Stimulated activated CD4-positive, alpha-beta T cell treated with anti-CD3 and anti-CD28 coated beads, Interleukin-15, amount 100 ng/mL, for 24 hours (primary cell): ENCODE measurements at regions not wholly inside any gene's neighbourhood (a gene's known extent, or its start where the extent isn't known, plus 50 kb on each side); places are given as distances from the start of the nearest gene placed in this dataset.

ENCODE experiments used
- DNase-seq: peaks from one replicate; pipeline ENCODE4 v3.0.0-alpha.2; 2020

- no peak for DNase-seq
These were observed 336.1 kb downstream of the MFSD1 start for GRCh38 chr3:159137949-159138348.

- no peak for DNase-seq
These were observed 337.5 kb downstream of the MFSD1 start for GRCh38 chr3:159139326-159139725.

DNA sequence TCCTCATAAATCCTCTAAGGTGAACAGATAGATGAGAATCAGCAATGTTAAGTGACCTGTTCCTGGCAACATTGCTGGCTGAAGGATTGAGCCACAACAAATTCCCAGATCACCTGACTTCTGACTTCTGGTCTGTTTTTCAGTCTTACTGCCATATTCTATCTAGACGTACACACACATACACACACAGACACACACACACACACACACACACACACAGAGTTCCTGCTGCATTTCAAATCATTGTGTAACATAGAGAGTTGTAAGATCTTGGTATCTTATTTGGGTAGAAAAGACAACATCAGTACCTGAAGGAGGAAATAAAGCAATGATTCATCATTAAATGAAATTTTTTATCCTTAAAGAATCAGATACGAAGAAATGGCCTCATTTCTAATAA, 342.6 kb downstream of the MFSD1 start:
- DNase-seq, result no peak

GRCh38 chr3:159144891-159145290, 343.0 kb downstream of the MFSD1 start:
- DNase-seq, result no peak

DNA sequence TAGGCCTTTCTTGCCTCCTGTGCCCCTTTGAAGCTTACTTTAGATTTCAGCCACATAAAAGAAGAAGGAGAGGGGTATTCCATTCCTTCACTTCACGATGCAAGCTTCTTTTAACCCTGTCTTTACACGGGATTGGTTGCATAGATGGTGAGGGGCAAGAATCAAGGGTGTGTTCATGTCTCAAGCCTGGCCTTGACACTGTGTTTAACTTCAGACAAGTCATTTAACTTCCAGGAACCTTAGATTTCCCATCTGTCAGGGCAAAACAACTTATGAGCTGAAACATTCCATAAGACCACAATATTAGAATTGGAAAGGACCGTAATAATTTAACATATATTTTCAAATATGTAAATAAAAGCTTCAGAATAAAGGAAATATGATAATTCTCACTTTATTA, 344.5 kb downstream of the MFSD1 start:
- no peak for DNase-seq

- no peak for DNase-seq
These were observed 345.1 kb downstream of the MFSD1 start for GRCh38 chr3:159146856-159147435.

- no peak for DNase-seq
These were observed 346.0 kb downstream of the MFSD1 start for GRCh38 chr3:159147813-159148212.

DNA sequence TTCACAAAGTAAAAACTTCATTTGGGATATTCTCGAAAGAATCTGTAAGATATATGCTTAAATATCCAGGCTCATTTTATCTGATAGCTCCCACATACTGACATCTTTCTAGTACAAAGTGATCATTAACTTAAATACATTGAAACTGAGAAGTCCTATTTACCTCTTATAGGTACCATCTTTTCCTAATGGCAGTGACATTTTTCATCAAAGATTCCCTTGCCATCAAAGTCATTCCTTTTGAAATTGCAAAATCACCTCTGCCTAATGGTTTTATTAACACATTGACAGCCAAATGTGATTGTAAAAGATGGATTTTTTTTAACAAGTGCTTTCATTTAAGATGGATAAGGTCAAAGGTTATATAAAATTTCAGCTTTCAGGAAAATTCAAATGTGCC, 346.6 kb downstream of the MFSD1 start:
- DNase-seq, result no peak

DNA sequence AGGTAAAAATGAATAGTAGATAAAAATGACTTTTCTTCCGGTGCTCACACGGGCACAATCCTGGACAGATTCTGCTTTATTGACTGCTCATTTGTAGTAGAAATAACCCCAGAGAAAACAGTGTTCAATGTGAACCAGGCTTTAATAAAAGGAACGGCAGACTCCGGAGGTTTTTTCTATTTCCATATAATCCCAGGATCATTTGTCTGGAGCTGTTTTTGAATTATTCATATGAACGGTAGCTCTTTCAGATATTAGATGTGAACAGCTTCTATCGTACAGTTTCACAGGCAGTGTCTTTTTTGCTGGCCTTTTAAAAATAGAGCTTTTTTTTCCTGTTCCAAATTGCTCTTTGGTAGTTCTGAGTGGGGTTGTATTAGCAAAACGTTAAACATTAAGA, 347.3 kb downstream of the MFSD1 start:
- no peak for DNase-seq

- no peak for DNase-seq
These were observed 347.8 kb downstream of the MFSD1 start for GRCh38 chr3:159149633-159150032.

DNA sequence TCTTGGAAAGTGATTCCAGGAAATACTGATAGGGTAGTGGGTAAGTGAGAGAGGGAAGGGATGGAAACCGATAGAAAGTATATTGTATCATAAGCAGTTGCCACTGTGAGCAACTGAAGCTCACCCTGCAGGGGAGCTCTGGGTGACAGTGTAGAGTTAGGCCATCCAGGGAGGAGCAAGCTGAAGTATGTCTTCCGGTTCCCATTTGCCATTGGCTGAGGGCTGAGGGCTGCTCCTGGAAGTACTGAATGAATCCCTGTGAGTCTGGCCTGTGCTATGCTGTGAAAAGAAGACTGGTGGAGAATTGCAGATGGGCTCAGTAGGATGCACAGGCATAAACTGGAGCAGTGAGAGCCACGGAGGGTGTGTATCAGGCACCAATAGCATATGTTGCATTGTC, 348.3 kb downstream of the MFSD1 start:
- no peak for DNase-seq

DNA sequence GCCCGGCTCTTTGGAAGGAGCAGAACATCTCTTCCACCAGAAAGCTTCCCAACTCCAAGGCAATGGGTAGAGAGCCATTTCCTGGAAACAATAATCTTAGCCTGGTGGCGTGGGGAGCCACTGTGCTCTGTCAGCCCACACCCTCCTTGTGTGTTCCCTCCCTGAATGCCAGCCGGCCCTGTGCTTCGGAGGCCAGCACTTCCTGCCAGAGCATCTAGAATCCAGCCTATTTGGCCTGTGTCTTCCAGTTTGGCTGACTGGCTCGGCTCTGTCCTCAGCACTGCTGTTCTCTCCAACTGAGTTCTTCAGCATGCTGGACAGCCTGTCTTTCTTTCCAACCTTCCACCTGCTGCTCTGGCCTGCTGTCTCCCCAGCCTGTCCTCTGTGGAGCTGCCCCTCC, 349.3 kb downstream of the MFSD1 start:
- no peak for DNase-seq

GRCh38 chr3:159157275-159157674, 355.4 kb downstream of the MFSD1 start:
- no peak for DNase-seq

GRCh38 chr3:159158213-159158612, 356.4 kb downstream of the MFSD1 start:
- DNase-seq, result no peak

GRCh38 chr3:159158801-159159200, 356.9 kb downstream of the MFSD1 start:
- no peak for DNase-seq

DNA sequence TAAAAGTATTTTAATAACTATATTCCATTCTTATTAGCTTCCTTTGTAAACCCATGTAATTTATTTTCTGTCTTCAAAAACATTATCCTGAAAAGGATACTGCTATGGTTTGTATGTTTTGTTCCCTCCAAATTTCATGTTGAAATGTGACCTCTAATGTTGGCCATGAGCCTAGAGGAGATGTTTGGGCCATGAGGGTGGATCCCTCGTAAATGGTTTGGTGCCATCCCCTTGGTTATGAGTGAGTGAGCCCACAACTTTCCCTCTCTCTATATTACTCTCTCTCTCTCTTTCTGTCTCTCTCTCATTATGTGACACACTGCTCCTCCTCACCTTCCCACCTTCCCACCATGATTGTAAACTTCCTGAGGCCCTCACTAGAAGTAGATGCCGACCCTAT, 357.7 kb downstream of the MFSD1 start:
- DNase-seq, result no peak

DNA sequence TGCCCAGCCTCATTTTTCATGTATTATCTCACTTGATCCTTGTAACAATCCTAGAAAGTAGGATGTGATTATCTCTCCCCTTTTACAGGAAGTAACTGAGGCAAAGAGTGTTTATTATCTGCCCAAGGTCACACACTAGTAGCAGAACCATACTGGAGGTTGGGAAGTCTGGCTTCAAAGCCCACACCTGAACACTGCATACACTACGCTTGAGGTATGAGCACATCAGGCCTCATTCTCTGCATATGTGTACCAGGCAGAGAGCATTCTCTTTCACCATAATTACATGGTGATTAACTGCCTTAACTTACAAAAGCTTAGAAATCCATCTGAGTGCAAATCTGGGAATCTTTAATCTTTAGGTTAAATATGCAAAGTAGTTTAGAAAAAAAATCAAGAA, 361.8 kb downstream of the MFSD1 start:
- DNase-seq, result no peak

GRCh38 chr3:159165961-159166360, 364.1 kb downstream of the MFSD1 start:
- no peak for DNase-seq

DNA sequence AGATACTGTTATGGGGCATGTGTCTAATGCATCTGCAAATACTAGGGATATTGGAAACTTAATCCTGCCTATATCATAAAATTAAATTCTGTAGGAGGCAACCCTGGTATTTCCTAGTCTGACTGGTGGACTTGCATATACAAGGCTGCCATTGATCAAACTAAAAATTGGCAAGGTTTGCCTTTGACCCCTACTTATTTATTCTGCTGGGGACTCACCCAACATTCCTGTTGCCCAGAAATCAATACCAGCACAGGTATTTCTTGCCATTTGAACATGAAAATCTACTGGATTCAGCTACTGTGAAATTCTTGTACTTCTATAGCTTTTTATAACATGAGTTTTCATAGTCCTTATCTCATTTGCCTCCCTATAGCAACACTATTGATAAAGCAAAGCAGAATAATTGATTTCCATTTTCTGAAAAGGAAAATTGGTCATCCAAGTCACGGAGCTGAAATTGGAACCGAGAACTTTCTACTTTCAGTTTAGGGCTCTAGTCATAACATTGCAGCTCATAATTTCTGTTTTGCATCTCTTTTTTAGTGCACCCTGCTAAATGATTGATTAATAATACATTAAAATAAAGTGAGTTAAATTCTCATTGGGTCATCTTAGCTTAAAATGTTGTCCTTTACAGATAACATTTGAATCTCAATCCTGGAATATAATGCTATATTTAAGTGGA, 365.2 kb downstream of the MFSD1 start:
- no peak for DNase-seq

GRCh38 chr3:159168788-159169187, 366.9 kb downstream of the MFSD1 start:
- no peak for DNase-seq

DNA sequence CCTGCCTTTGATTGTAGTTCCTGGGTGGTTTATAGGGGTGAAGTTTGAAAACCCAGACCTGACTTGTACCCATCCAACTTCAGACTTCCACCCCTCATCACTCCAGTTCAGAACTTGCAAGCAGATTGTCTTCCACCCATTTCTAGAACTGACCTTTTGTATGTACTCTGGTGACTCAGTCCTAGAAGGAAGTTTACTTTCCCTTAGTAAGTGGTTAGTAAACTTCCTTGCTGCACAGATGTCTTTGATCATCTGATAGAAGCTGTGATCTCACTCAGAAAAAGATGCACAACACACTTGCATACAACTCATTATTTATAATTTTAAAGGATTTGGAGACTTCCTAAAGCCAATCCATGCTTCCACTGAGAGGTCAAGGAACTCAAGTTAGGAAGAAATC, 368.0 kb downstream of the MFSD1 start:
- no peak for DNase-seq

- no peak for DNase-seq
These were observed 368.7 kb downstream of the MFSD1 start for GRCh38 chr3:159170436-159171003.

GRCh38 chr3:159171333-159171732, 369.5 kb downstream of the MFSD1 start:
- no peak for DNase-seq

DNA sequence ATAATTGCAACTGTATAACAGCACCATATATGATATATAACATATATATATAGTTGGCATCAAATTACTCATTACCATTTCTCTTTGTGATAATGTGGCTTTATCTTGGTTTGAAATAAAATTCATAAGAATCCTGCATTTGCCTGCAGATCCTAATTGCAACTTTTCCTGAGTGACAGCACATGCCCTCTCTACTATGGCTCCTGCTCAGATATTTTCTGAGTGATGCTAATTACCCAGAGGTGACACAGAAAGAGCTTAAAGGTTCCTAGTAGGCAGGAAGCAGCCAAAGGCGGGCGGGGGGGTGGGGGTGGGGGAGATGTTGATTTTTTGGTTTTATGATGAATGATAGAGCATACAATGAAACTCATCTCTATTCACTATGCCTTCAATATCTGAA, 370.6 kb downstream of the MFSD1 start:
- DNase-seq, result no peak
